CD4-positive, alpha-beta memory T cell (primary cell): ENCODE measurements at regions not wholly inside any gene's neighbourhood (a gene's known extent, or its start where the extent isn't known, plus 50 kb on each side); places are given as distances from the start of the nearest gene placed in this dataset.
A peak's percentile ranks its signal among the peaks of the same experiment; 100 is the strongest.

ENCODE experiments used
- CTCF ChIA-PET: fragments of 350-600 bp; sonication (Branson Sonifier 250); formaldehyde crosslinking; loops from one replicate; lab custom pipeline; 2021; ENCODE audit warnings: inconsistent platforms; ENCODE audit not compliant: partially characterized antibody; lab: Charles Lee
- POLR2A ChIA-PET: fragments of 350-600 bp; sonication (Branson Sonifier 250); formaldehyde crosslinking; loops from one replicate; lab custom pipeline; 2021; ENCODE audit not compliant: partially characterized antibody; lab: Charles Lee
- DNase-seq, 5 donors: peaks; one replicate each; pipeline versions ENCODE4 v3.0.0 to v3.0.0-alpha.2; 2020 to 2022; ENCODE audit warnings: mixed read lengths in 1 of 5
- H3K27ac ChIP-seq: one replicate; pipeline ENCODE4 v1.7.0; 2013; ENCODE audit warnings: low read depth, low read length
- H3K27me3 ChIP-seq: 2 replicates; pipeline ENCODE4 v1.7.0; 2013; ENCODE audit warnings: mild to moderate bottlenecking, low read length, moderate library complexity; ENCODE audit not compliant: insufficient read depth
- H3K36me3 ChIP-seq: 2 replicates; pipeline ENCODE4 v1.7.0; 2013; ENCODE audit warnings: mild to moderate bottlenecking, low read length, moderate library complexity; ENCODE audit not compliant: insufficient read depth
- H3K4me1 ChIP-seq: 2 replicates; pipeline ENCODE4 v1.7.0; 2013; ENCODE audit warnings: mild to moderate bottlenecking, low read length, moderate library complexity; ENCODE audit not compliant: insufficient read depth
- H3K4me3 ChIP-seq, 2 donors: one replicate each; pipeline ENCODE4 v1.7.0; 2013; ENCODE audit warnings: low read length in 2 of 2, mild to moderate bottlenecking in 1 of 2
- H3K9me3 ChIP-seq, 2 donors: one replicate each; pipeline ENCODE4 v1.7.0; 2013; ENCODE audit warnings: low read length in 2 of 2, control low read depth in 1 of 2; ENCODE audit not compliant: control insufficient read depth in 1 of 2
- H3K27ac Mint-ChIP-seq, 7 donors: one replicate each; pipeline ENCODE4 v1.8.0; 2020 to 2021; ENCODE audit warnings: mixed read lengths in 7 of 7, mild to moderate bottlenecking in 6 of 7, inconsistent platforms in 3 of 7, moderate library complexity in 3 of 7
- H3K27me3 Mint-ChIP-seq, 2 donors: one replicate each; pipeline ENCODE4 v1.8.0; 2020 to 2021; ENCODE audit warnings: mixed read lengths in 2 of 2
- H3K36me3 Mint-ChIP-seq, 2 donors: one replicate each; pipeline ENCODE4 v1.8.0; 2020 to 2021; ENCODE audit warnings: mixed read lengths in 2 of 2, inconsistent platforms in 1 of 2, mild to moderate bottlenecking in 1 of 2
- H3K4me1 Mint-ChIP-seq, 4 donors: one replicate each; pipeline ENCODE4 v1.8.0; 2020 to 2021; ENCODE audit warnings: mixed read lengths in 4 of 4, mild to moderate bottlenecking in 1 of 4
- H3K4me3 Mint-ChIP-seq, 8 donors: one replicate each; pipeline ENCODE4 v1.8.0; 2020 to 2021; ENCODE audit warnings: mixed read lengths in 8 of 8, mild to moderate bottlenecking in 7 of 8, moderate library complexity in 6 of 8, inconsistent platforms in 3 of 8
- H3K9me3 Mint-ChIP-seq, 8 donors: one replicate each; pipeline ENCODE4 v1.8.0; 2020 to 2021; ENCODE audit warnings: mixed read lengths in 8 of 8, mild to moderate bottlenecking in 5 of 8, inconsistent platforms in 3 of 8, moderate library complexity in 1 of 8
- intact Hi-C: fragments of 100-400 bp; cut with micrococcal nuclease; formaldehyde crosslinking; loops from one replicate; pipeline ENCODE4 v1.15.1; 2023

DNA sequence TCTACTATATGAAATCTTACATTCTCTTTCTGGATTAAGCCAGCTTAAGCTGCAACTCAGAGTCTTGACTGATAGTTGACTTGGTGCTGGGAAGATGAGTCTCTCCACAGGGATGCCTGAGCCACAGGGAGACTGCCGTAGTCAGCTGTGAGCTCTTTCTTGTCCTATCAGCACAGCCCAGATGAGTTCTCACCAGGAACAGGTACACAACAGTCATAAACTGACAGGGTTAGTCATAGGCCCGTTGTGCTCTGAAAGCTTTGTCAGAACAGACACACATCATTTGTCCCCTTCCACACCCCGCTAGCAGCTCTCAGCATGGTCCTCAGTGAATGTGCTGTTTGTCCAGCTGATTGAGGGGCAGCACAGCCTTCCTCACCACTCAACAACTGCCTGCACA, 221.6 kb downstream of the RPS24 start:
- CTCF ChIA-PET, result interaction anchor here (1.3 kb wide), 1 partner anchor 410 kb away, joined by 3 read pairs; no protein-coding TSS in a partner anchor
- Mint-ChIP-seq H3K9me3 (no peaks in the 10 kb centered on the region), H3K36me3 (no peaks in the 10 kb centered on the region), H3K27ac (no peak overlapping the region), H3K27me3 (peaks cover 0 to 6% of the 10 kb centered on the region in 2 donors), H3K4me1 (peaks cover 0 to 11% (median 4%) of the 10 kb centered on the region in 4 donors), H3K4me3 (no peak overlapping the region)
- Histone ChIP-seq H3K27me3 (no peaks in the 10 kb centered on the region), H3K4me1 (peaks cover 3% of the 10 kb centered on the region), H3K9me3 (no peaks in the 10 kb centered on the region), H3K36me3 (no peaks in the 10 kb centered on the region), H3K4me3 (no peak overlapping the region), H3K27ac (no peak overlapping the region)
- POLR2A ChIA-PET, result no interaction called here
- intact Hi-C loops, result no loop called here
- no peak for DNase-seq

GRCh38 chr10:78255796-78256638, 222.4 kb downstream of the RPS24 start:
- Mint-ChIP-seq H3K4me1 (peaks cover 0 to 3% (median 0%) of the 10 kb centered on the region in 4 donors), H3K36me3 (no peaks in the 10 kb centered on the region), H3K9me3 (no peaks in the 10 kb centered on the region), H3K27ac (no peak overlapping the region), H3K27me3 (peaks cover 0 to 9% of the 10 kb centered on the region in 2 donors), H3K4me3 (no peak overlapping the region)
- Histone ChIP-seq H3K9me3 (no peaks in the 10 kb centered on the region), H3K27ac (no peak overlapping the region), H3K36me3 (no peaks in the 10 kb centered on the region), H3K4me1 (no peaks in the 10 kb centered on the region), H3K4me3 (no peak overlapping the region), H3K27me3 (no peaks in the 10 kb centered on the region)
- CTCF ChIA-PET, result interaction anchor here (1.3 kb wide), 1 partner anchor 409 kb away, joined by 3 read pairs; no protein-coding TSS in a partner anchor
- POLR2A ChIA-PET, result no interaction called here
- DNase-seq, result no peak
- intact Hi-C loops, result no loop called here

DNA sequence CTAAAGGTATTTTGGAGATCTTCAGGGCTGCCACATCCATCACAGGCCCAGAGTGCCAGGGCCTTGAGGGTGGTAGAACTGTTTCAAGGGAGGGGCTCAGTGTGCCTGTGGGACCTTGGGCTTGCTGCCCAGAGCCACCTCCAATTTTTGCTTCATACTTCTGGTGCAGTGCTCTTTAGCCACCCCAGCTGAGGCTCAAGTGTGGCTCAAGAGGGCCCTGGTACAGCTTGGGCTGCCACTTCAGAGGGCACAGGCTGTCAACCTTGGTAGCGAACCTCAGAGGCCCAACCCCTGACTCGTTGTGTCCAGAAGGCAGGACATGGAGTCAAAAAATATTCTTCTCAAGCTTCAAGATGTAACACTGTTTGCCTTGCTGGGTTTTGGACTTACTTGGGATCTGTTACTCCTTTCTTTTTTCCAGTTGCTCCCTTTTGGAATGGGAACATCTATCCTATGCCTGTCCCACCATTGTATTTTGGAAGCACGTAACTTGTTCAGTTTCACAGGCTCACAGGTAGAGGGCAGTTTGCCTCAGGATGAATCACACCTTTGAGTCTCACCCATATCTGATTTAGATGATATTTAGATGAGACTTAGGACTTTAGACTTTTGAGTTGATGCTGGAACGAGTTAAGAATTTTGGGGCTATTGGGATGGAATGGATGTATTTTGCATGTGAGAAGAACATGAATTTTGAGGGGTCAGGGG, 224.8 kb downstream of the RPS24 start:
- no peaks in the 10 kb centered on the region for H3K27me3 ChIP-seq
- intact Hi-C loops, result no loop called here
- no peaks in the 10 kb centered on the region for H3K36me3 Mint-ChIP-seq
- H3K27ac ChIP-seq, result no peak overlapping the region
- no peaks in the 10 kb centered on the region for H3K4me1 ChIP-seq
- ChIA-PET CTCF (no interaction called here), POLR2A (no interaction called here)
- H3K27ac Mint-ChIP-seq, result no peak overlapping the region
- no peaks in the 10 kb centered on the region for H3K4me1 Mint-ChIP-seq
- no peak overlapping the region for H3K4me3 Mint-ChIP-seq
- H3K27me3 Mint-ChIP-seq, result peaks cover 0 to 9% of the 10 kb centered on the region in 2 donors
- H3K36me3 ChIP-seq, result no peaks in the 10 kb centered on the region
- no peak overlapping the region for H3K4me3 ChIP-seq
- peak in 1 of 5 donors; percentile 5 for DNase-seq
- H3K9me3 ChIP-seq, result no peaks in the 10 kb centered on the region
- H3K9me3 Mint-ChIP-seq, result no peaks in the 10 kb centered on the region

GRCh38 chr10:78259391-78259790, 225.7 kb downstream of the RPS24 start:
- Histone ChIP-seq H3K36me3 (no peaks in the 10 kb centered on the region), H3K4me1 (no peaks in the 10 kb centered on the region), H3K9me3 (no peaks in the 10 kb centered on the region), H3K4me3 (no peak overlapping the region), H3K27me3 (no peaks in the 10 kb centered on the region), H3K27ac (no peak overlapping the region)
- Mint-ChIP-seq H3K27me3 (peaks cover 0 to 9% of the 10 kb centered on the region in 2 donors), H3K9me3 (no peaks in the 10 kb centered on the region), H3K36me3 (no peaks in the 10 kb centered on the region), H3K4me1 (no peaks in the 10 kb centered on the region), H3K4me3 (no peak overlapping the region), H3K27ac (no peak overlapping the region)
- DNase-seq, result no peak
- intact Hi-C loops, result no loop called here
- ChIA-PET CTCF (interaction anchor here (0.9 to 1.9 kb wide), 2 partner anchors 12 to 936 kb away, joined by 3 to 10 read pairs; no protein-coding TSS in a partner anchor), POLR2A (no interaction called here)

- Mint-ChIP-seq H3K36me3 (no peaks in the 10 kb centered on the region), H3K4me3 (no peak overlapping the region), H3K4me1 (no peaks in the 10 kb centered on the region), H3K27me3 (peaks cover 0 to 9% of the 10 kb centered on the region in 2 donors), H3K27ac (no peak overlapping the region), H3K9me3 (no peaks in the 10 kb centered on the region)
- no peaks in the 10 kb centered on the region for H3K36me3 ChIP-seq
- H3K27me3 ChIP-seq, result no peaks in the 10 kb centered on the region
- CTCF ChIA-PET, result interaction anchor here (0.7 to 1.9 kb wide), 5 partner anchors 12 to 935 kb away, joined by 3 to 10 read pairs (median 3); no protein-coding TSS in a partner anchor
- DNase-seq, result no peak
- no peaks in the 10 kb centered on the region for H3K9me3 ChIP-seq
- no peaks in the 10 kb centered on the region for H3K4me1 ChIP-seq
- intact Hi-C loops, result no loop called here
- POLR2A ChIA-PET, result no interaction called here
- H3K4me3 ChIP-seq, result no peak overlapping the region
- H3K27ac ChIP-seq, result no peak overlapping the region
Measured at GRCh38 chr10:78260141-78260540, 226.5 kb downstream of the RPS24 start.

DNA sequence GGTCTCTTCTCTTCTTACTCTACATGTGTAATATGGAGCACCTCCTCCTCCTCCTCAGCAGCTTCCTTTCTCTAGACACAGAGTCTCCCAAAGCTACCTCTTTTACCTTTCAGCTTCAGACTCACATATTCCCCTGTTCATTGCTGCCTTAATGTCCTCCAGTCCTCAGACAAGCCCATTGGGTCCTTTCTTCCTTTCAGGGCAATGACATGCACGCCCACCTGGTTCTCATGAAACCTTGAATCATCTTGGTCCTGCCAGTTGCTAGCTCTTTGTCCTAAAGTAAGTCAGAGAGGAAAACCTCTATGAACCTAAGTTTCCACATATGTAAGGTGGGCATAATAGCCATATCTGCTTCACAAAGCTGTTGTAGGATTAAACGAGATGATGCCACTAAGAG, 227.0 kb downstream of the RPS24 start:
- ChIA-PET POLR2A (no interaction called here), CTCF (interaction anchor here (0.7 to 1.9 kb wide), 3 partner anchors 157 to 934 kb away, joined by 3 to 10 read pairs (median 3); no protein-coding TSS in a partner anchor)
- H3K27me3 Mint-ChIP-seq, result peaks cover 0 to 9% of the 10 kb centered on the region in 2 donors

DNA sequence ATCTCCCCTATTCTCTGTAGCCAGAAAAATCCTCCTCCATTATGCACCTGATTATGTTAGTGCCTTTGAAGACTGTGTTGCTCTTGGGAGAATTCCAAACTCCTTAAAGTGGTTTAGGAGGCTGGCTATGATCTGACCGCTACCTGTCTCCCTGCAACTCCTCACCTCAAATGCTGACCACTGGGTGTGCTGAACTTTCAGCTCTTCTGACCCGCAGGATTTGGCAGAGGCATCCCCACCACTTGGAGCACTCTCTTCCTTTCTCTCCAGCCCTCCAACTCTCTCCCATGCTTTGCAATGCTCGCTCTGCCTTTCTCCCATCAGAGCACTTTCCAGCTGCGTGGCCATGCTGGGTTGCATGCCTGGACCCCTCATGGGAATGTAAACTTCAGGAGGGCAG, 227.6 kb downstream of the RPS24 start:
- intact Hi-C loops, result no loop called here
- Mint-ChIP-seq H3K36me3 (no peaks in the 10 kb centered on the region), H3K27ac (no peak overlapping the region), H3K27me3 (peaks cover 0 to 9% of the 10 kb centered on the region in 2 donors), H3K4me3 (no peak overlapping the region), H3K9me3 (no peaks in the 10 kb centered on the region), H3K4me1 (no peaks in the 10 kb centered on the region)
- H3K27me3 ChIP-seq, result no peaks in the 10 kb centered on the region
- ChIA-PET POLR2A (no interaction called here), CTCF (interaction anchor here (1.9 kb wide), 1 partner anchor 934 kb away, joined by 10 read pairs; no protein-coding TSS in a partner anchor)
- H3K9me3 ChIP-seq, result no peaks in the 10 kb centered on the region
- H3K36me3 ChIP-seq, result no peaks in the 10 kb centered on the region
- no peaks in the 10 kb centered on the region for H3K4me1 ChIP-seq
- no peak overlapping the region for H3K4me3 ChIP-seq
- no peak for DNase-seq
- no peak overlapping the region for H3K27ac ChIP-seq

More for the DNA sequence above, 227.0 kb downstream of the RPS24 start:
- H3K4me3 Mint-ChIP-seq, result no peak overlapping the region
- H3K9me3 ChIP-seq, result no peaks in the 10 kb centered on the region
- intact Hi-C loops, result no loop called here
- H3K4me1 Mint-ChIP-seq, result no peaks in the 10 kb centered on the region
- no peaks in the 10 kb centered on the region for H3K36me3 Mint-ChIP-seq
- H3K27ac Mint-ChIP-seq, result peak overlapping the region in 1 of 7 donors; percentile 11
- no peak for DNase-seq
- no peaks in the 10 kb centered on the region for H3K9me3 Mint-ChIP-seq
- H3K27ac ChIP-seq, result no peak overlapping the region
- no peaks in the 10 kb centered on the region for H3K36me3 ChIP-seq
- H3K4me3 ChIP-seq, result no peak overlapping the region
- H3K27me3 ChIP-seq, result no peaks in the 10 kb centered on the region
- no peaks in the 10 kb centered on the region for H3K4me1 ChIP-seq
